HG03439 (cell line): ENCODE measurements at regions not wholly inside any gene's neighbourhood (a gene's known extent, or its start where the extent isn't known, plus 50 kb on each side); places are given as distances from the start of the nearest gene placed in this dataset.
"Not testable (repeated sequence)": the region's sequence is repeated elsewhere in the genome, so short reads cannot be mapped to it uniquely, and the experiment has no call there.

Experiments used
- ATAC-seq: cut with Tn5 transposase; IDR thresholded peaks from one replicate; pipeline ENCODE4 v1.9.1; 2021; ENCODE audit warnings: mild to moderate bottlenecking, moderate library complexity; ENCODE audit not compliant: unreplicated experiment

GRCh38 chr1:191700922-191701321, 457.3 kb upstream of the RGS18 start:
- ATAC-seq: no peak

GRCh38 chr1:191702124-191702523, 456.1 kb upstream of the RGS18 start:
- ATAC-seq: no peak

GRCh38 chr1:191707288-191707687, 451.0 kb upstream of the RGS18 start:
- ATAC-seq: no peak

- no peak for ATAC-seq
Measured at GRCh38 chr1:191709215-191709614, 449.0 kb upstream of the RGS18 start.

GRCh38 chr1:191711961-191712360, 446.3 kb upstream of the RGS18 start:
- ATAC-seq: no peak

- ATAC-seq: no peak
Measured at GRCh38 chr1:191714845-191715244, 443.4 kb upstream of the RGS18 start.

- ATAC-seq: no peak
Measured at GRCh38 chr1:191729742-191730141, 428.5 kb upstream of the RGS18 start.

GRCh38 chr1:191731608-191732302, 426.5 kb upstream of the RGS18 start:
- not testable (repeated sequence) for ATAC-seq

GRCh38 chr1:191734321-191734720, 423.9 kb upstream of the RGS18 start:
- ATAC-seq: no peak

GRCh38 chr1:191739544-191739943, 418.7 kb upstream of the RGS18 start:
- ATAC-seq: no peak

- ATAC-seq: no peak
Measured at GRCh38 chr1:191752342-191752741, 405.9 kb upstream of the RGS18 start.

GRCh38 chr1:191760016-191760415, 398.2 kb upstream of the RGS18 start:
- ATAC-seq: no peak

GRCh38 chr1:191788551-191788950, 369.7 kb upstream of the RGS18 start:
- ATAC-seq: no peak

- no peak for ATAC-seq
Measured at GRCh38 chr1:191798178-191798577, 360.1 kb upstream of the RGS18 start.

- ATAC-seq: no peak
Measured at GRCh38 chr1:191804311-191804710, 354.0 kb upstream of the RGS18 start.

GRCh38 chr1:191813593-191813992, 344.7 kb upstream of the RGS18 start:
- not testable (repeated sequence) for ATAC-seq

- ATAC-seq: no peak
Measured at GRCh38 chr1:191818198-191818597, 340.1 kb upstream of the RGS18 start.

- no peak for ATAC-seq
Measured at GRCh38 chr1:191831572-191831971, 326.7 kb upstream of the RGS18 start.

- no peak for ATAC-seq
Measured at GRCh38 chr1:191839891-191840290, 318.4 kb upstream of the RGS18 start.

- ATAC-seq: no peak
Measured at GRCh38 chr1:191851799-191852595, 306.3 kb upstream of the RGS18 start.

GRCh38 chr1:191852907-191853306, 305.4 kb upstream of the RGS18 start:
- ATAC-seq: no peak

GRCh38 chr1:191857600-191857999, 300.7 kb upstream of the RGS18 start:
- ATAC-seq: no peak
